GM23248 (cell line): ENCODE measurements at regions not wholly inside any gene's neighbourhood (a gene's known extent, or its start where the extent isn't known, plus 50 kb on each side); places are given as distances from the start of the nearest gene placed in this dataset.

Source experiments
- EZH2 ChIP-seq: fragments of 200-600 bp; sonication (generic); IDR thresholded peaks from 2 replicates; pipeline ENCODE4 v1.6.1; 2018; ENCODE audit warnings: antibody characterized with exemption, mild to moderate bottlenecking; ENCODE audit not compliant: insufficient read depth, poor library complexity, severe bottlenecking
- EZH2phosphoT487 ChIP-seq: fragments of 200-600 bp; sonication (generic); IDR thresholded peaks from 2 replicates; pipeline ENCODE4 v1.6.1; 2018; ENCODE audit warnings: antibody characterized with exemption, moderate library complexity, mild to moderate bottlenecking, low read depth; ENCODE audit not compliant: insufficient read depth

GRCh38 chr1:214186103-214186824 lies 94.7 kb upstream of the SMYD2 start:
- peak; percentile 38 for TF ChIP-seq EZH2
- TF ChIP-seq EZH2phosphoT487 = no peak
